Keratinocyte (primary cell): ENCODE measurements at regions not wholly inside any gene's neighbourhood (a gene's known extent, or its start where the extent isn't known, plus 50 kb on each side); places are given as distances from the start of the nearest gene placed in this dataset.

Source experiments
- EZH2 ChIP-seq: IDR thresholded peaks from one replicate; pipeline ENCODE4 v1.6.1; 2012; ENCODE audit warnings: inconsistent platforms, mild to moderate bottlenecking, low read length, moderate library complexity
- TF ChIP-seq, protein P1 (sequence below), 3 experiments: IDR thresholded peaks in 1 of 3; conservative IDR thresholded peaks in 1 of 3; optimal IDR thresholded peaks in 1 of 3; 2 replicates in 2 of 3; 3 replicates in 1 of 3; pipeline versions ENCODE3 to v1.5.1; 2011; ENCODE audit warnings: low read length in 3 of 3, mild to moderate bottlenecking in 3 of 3, moderate library complexity in 2 of 3, control low read depth in 1 of 3, inconsistent platforms in 1 of 3; ENCODE audit not compliant: insufficient read depth in 2 of 3; ENCODE audit errors: extremely low read depth in 1 of 3

- TF ChIP-seq, protein P1, sequence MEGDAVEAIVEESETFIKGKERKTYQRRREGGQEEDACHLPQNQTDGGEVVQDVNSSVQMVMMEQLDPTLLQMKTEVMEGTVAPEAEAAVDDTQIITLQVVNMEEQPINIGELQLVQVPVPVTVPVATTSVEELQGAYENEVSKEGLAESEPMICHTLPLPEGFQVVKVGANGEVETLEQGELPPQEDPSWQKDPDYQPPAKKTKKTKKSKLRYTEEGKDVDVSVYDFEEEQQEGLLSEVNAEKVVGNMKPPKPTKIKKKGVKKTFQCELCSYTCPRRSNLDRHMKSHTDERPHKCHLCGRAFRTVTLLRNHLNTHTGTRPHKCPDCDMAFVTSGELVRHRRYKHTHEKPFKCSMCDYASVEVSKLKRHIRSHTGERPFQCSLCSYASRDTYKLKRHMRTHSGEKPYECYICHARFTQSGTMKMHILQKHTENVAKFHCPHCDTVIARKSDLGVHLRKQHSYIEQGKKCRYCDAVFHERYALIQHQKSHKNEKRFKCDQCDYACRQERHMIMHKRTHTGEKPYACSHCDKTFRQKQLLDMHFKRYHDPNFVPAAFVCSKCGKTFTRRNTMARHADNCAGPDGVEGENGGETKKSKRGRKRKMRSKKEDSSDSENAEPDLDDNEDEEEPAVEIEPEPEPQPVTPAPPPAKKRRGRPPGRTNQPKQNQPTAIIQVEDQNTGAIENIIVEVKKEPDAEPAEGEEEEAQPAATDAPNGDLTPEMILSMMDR (optimal IDR thresholded peaks at IDR 0.05 in 1 of 3, IDR thresholded peaks at IDR 0.05 in 1 of 3, conservative IDR thresholded peaks at IDR 0.05 in 1 of 3; ENCODE audit: extremely low read depth in 1 of 3, insufficient read depth in 2 of 3, low read length in 3 of 3): no peak
- TF ChIP-seq EZH2: no peak
Observed at GRCh38 chrX:13232484-13232883, 87.4 kb downstream of the ATXN3L start.
